GM23338 (cell line): ENCODE measurements at regions not wholly inside any gene's neighbourhood (a gene's known extent, or its start where the extent isn't known, plus 50 kb on each side); places are given as distances from the start of the nearest gene placed in this dataset.

Experiments
- EZH2 ChIP-seq: fragments of 200-600 bp; sonication (generic); IDR thresholded peaks from one replicate; pipeline ENCODE4 v1.8.0; 2017; ENCODE audit warnings: antibody characterized with exemption, mild to moderate bottlenecking, low read depth; ENCODE audit not compliant: unreplicated experiment
- EZH2phosphoT487 ChIP-seq: fragments of 200-600 bp; sonication (generic); IDR thresholded peaks from one replicate; pipeline ENCODE4 v1.8.1; 2018; ENCODE audit warnings: antibody characterized with exemption; ENCODE audit not compliant: unreplicated experiment
- JUNB ChIP-seq: IDR thresholded peaks from one replicate; pipeline ENCODE4 v1.6.1; 2016; ENCODE audit warnings: antibody characterized with exemption; ENCODE audit not compliant: unreplicated experiment
- TF ChIP-seq, protein P1 (sequence below), 2 experiments: fragments of 200-600 bp in 1 of 2; sonication (generic) in 1 of 2; conservative IDR thresholded peaks; 2 replicates each; pipeline versions ENCODE4 v1.5.1 to v1.6.1; 2016 to 2017; ENCODE audit warnings: antibody characterized with exemption in 2 of 2, low read depth in 2 of 2, mild to moderate bottlenecking in 2 of 2, moderate library complexity in 1 of 2
- TF ChIP-seq, protein P2 (sequence below): IDR thresholded peaks from one replicate; pipeline ENCODE4 v1.6.1; 2018; ENCODE audit warnings: antibody characterized with exemption; ENCODE audit not compliant: unreplicated experiment
- TF ChIP-seq, protein P3 (sequence below): IDR thresholded peaks from 2 replicates; pipeline ENCODE4 v1.6.1; 2016; ENCODE audit warnings: antibody characterized with exemption

DNA sequence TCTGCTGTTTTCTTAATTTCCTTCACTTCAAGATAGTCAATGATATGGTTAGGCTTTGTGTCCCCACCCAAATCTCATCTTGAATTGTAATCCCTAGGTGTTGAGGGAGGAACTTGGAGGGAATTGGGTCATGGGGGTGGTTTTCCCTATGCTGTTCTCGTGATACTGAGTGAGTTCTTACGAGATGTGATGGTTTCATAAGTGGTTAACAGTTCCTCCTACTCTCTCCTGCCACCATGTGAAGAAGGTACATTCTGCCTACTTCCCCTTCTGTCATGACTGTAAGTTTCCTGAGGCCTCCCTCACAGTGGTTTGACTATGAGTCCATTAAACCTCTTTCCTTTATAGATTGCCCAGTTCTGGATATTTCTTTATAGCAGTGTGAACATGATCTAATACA lies 74.0 kb upstream of the SAMSN1 start:
- TF ChIP-seq, protein P1, sequence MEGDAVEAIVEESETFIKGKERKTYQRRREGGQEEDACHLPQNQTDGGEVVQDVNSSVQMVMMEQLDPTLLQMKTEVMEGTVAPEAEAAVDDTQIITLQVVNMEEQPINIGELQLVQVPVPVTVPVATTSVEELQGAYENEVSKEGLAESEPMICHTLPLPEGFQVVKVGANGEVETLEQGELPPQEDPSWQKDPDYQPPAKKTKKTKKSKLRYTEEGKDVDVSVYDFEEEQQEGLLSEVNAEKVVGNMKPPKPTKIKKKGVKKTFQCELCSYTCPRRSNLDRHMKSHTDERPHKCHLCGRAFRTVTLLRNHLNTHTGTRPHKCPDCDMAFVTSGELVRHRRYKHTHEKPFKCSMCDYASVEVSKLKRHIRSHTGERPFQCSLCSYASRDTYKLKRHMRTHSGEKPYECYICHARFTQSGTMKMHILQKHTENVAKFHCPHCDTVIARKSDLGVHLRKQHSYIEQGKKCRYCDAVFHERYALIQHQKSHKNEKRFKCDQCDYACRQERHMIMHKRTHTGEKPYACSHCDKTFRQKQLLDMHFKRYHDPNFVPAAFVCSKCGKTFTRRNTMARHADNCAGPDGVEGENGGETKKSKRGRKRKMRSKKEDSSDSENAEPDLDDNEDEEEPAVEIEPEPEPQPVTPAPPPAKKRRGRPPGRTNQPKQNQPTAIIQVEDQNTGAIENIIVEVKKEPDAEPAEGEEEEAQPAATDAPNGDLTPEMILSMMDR (conservative IDR thresholded peaks at IDR 0.05; ENCODE audit: low read depth in 2 of 2), result no peak
- TF ChIP-seq EZH2 (no peak), JUNB (no peak), EZH2phosphoT487 (no peak)
- TF ChIP-seq, protein P2, sequence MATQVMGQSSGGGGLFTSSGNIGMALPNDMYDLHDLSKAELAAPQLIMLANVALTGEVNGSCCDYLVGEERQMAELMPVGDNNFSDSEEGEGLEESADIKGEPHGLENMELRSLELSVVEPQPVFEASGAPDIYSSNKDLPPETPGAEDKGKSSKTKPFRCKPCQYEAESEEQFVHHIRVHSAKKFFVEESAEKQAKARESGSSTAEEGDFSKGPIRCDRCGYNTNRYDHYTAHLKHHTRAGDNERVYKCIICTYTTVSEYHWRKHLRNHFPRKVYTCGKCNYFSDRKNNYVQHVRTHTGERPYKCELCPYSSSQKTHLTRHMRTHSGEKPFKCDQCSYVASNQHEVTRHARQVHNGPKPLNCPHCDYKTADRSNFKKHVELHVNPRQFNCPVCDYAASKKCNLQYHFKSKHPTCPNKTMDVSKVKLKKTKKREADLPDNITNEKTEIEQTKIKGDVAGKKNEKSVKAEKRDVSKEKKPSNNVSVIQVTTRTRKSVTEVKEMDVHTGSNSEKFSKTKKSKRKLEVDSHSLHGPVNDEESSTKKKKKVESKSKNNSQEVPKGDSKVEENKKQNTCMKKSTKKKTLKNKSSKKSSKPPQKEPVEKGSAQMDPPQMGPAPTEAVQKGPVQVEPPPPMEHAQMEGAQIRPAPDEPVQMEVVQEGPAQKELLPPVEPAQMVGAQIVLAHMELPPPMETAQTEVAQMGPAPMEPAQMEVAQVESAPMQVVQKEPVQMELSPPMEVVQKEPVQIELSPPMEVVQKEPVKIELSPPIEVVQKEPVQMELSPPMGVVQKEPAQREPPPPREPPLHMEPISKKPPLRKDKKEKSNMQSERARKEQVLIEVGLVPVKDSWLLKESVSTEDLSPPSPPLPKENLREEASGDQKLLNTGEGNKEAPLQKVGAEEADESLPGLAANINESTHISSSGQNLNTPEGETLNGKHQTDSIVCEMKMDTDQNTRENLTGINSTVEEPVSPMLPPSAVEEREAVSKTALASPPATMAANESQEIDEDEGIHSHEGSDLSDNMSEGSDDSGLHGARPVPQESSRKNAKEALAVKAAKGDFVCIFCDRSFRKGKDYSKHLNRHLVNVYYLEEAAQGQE, result no peak
- TF ChIP-seq, protein P3, sequence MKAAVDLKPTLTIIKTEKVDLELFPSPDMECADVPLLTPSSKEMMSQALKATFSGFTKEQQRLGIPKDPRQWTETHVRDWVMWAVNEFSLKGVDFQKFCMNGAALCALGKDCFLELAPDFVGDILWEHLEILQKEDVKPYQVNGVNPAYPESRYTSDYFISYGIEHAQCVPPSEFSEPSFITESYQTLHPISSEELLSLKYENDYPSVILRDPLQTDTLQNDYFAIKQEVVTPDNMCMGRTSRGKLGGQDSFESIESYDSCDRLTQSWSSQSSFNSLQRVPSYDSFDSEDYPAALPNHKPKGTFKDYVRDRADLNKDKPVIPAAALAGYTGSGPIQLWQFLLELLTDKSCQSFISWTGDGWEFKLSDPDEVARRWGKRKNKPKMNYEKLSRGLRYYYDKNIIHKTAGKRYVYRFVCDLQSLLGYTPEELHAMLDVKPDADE, result no peak
